ENCODE measurements at regions not wholly inside any gene's neighbourhood (a gene's known extent, or its start where the extent isn't known, plus 50 kb on each side); places are given as distances from the start of the nearest gene placed in this dataset.

GRCh38 chr18:65206551-65207260 lies 544.1 kb upstream of the CDH7 start:
- Histone ChIP-seq H3K4me3 (no peak overlapping the region), H3K27ac (no peak overlapping the region), H3K4me1 (no peaks in the 10 kb centered on the region), H3K9me3 (no peaks in the 10 kb centered on the region), H3K4me2 (no peak overlapping the region)
- ATAC-seq, result no peak
- ChIA-PET POLR2A (no interaction called here), CTCF (no interaction called here)
- WGBS (ENCODE audit: missing lambda C conversion rate), result 22% methylated on average over 14 of the region's 24 CpGs
- no peak for TF ChIP-seq ZNF302 (CRISPR knock-in tag; IDR thresholded peaks at IDR 0.05)
- no peak for TF ChIP-seq BCL3 (IDR thresholded peaks at IDR 0.05)
- no peak for TF ChIP-seq KDM5A (IDR thresholded peaks at IDR 0.05)
- no peak for TF ChIP-seq HES2 (IDR thresholded peaks at IDR 0.05)
- TF ChIP-seq HEYL (CRISPR knock-in tag; IDR thresholded peaks at IDR 0.05), result no peak
- TF ChIP-seq ATOH8 (CRISPR knock-in tag; IDR thresholded peaks at IDR 0.05; ENCODE audit: low read depth), result no peak
- TF ChIP-seq ZSCAN20 (CRISPR knock-in tag; IDR thresholded peaks at IDR 0.05), result no peak
- TF ChIP-seq CHD2 (IDR thresholded peaks at IDR 0.05; ENCODE audit: low read length, partially characterized antibody), result no peak
- TF ChIP-seq MAZ (IDR thresholded peaks at IDR 0.05; ENCODE audit: borderline replicate concordance, low read depth, low read length), result no peak
- TF ChIP-seq CHD4 (IDR thresholded peaks at IDR 0.05; ENCODE audit: borderline replicate concordance), result no peak
- no peak for TF ChIP-seq FOSB (CRISPR knock-in tag; IDR thresholded peaks at IDR 0.05)
- no peak for TF ChIP-seq JUN (IDR thresholded peaks at IDR 0.05)
- TF ChIP-seq GATA3 (IDR thresholded peaks at IDR 0.05; ENCODE audit: borderline replicate concordance), result no peak
- no peak for TF ChIP-seq BHLHE40 (IDR thresholded peaks at IDR 0.05; ENCODE audit: low read depth, low read length)
- TF ChIP-seq POLR2A (IDR thresholded peaks at IDR 0.05; ENCODE audit: low read length), result no peak
- TF ChIP-seq ZFP36 (IDR thresholded peaks at IDR 0.05; ENCODE audit: borderline replicate concordance, partially characterized antibody), result no peak
- peak in 1 of 2 experiments; percentile 1 for DNase-seq (ENCODE audit: low read depth in 1 of 2, low spot score in 1 of 2)
- FAIRE-seq, result no peak

- Histone ChIP-seq H3K9me3 (no peaks in the 10 kb centered on the region), H3K4me3 (no peak overlapping the region), H3K4me2 (no peak overlapping the region), H3K4me1 (no peaks in the 10 kb centered on the region), H3K27ac (no peak overlapping the region)
- DNase-seq (ENCODE audit: low read depth in 1 of 2, low spot score in 1 of 2), result no peak
- POLR2A ChIA-PET, result no interaction called here
- CTCF ChIA-PET, result no interaction called here
- no peak for ATAC-seq
- TF ChIP-seq JUNB (IDR thresholded peaks at IDR 0.05) (no peak), CBX8 (IDR thresholded peaks at IDR 0.05) (no peak), MAZ (IDR thresholded peaks at IDR 0.05; ENCODE audit: borderline replicate concordance, low read depth, low read length) (no peak), MYC (IDR thresholded peaks at IDR 0.05; ENCODE audit: borderline replicate concordance, low read length) (no peak), SMC3 (IDR thresholded peaks at IDR 0.05) (no peak)
- FAIRE-seq, result no peak
- 24% methylated on average over 4 of the region's 4 CpGs for WGBS (ENCODE audit: missing lambda C conversion rate)
These were observed 548.7 kb upstream of the CDH7 start for GRCh38 chr18:65202091-65202490.

GRCh38 chr18:65175681-65176080 lies 575.1 kb upstream of the CDH7 start:
- no peak for ATAC-seq
- 56% methylated on average over 2 of the region's 2 CpGs for WGBS (ENCODE audit: missing lambda C conversion rate)
- TF ChIP-seq TFCP2L1 (CRISPR knock-in tag; IDR thresholded peaks at IDR 0.05) (no peak), CEBPB (IDR thresholded peaks at IDR 0.05) (no peak), NPAS2 (CRISPR knock-in tag; IDR thresholded peaks at IDR 0.05; ENCODE audit: borderline replicate concordance) (no peak), EHMT2 (IDR thresholded peaks at IDR 0.05; ENCODE audit: low read depth) (no peak), MYC (IDR thresholded peaks at IDR 0.05; ENCODE audit: borderline replicate concordance, low read length) (no peak), ATOH8 (CRISPR knock-in tag; IDR thresholded peaks at IDR 0.05; ENCODE audit: low read depth) (no peak), RNF2 (IDR thresholded peaks at IDR 0.05; ENCODE audit: borderline replicate concordance, low read depth) (no peak), ESRRA (IDR thresholded peaks at IDR 0.05; ENCODE audit: borderline replicate concordance, low read length) (no peak), GATA3 (IDR thresholded peaks at IDR 0.05; ENCODE audit: borderline replicate concordance) (no peak), PBX3 (IDR thresholded peaks at IDR 0.05) (no peak), NR3C1 (IDR thresholded peaks at IDR 0.05) (no peak), HOXB5 (CRISPR knock-in tag; IDR thresholded peaks at IDR 0.05) (no peak), BHLHE40 (IDR thresholded peaks at IDR 0.05; ENCODE audit: low read depth, low read length) (no peak), BCL3 (IDR thresholded peaks at IDR 0.05) (no peak), HES2 (IDR thresholded peaks at IDR 0.05) (no peak), EP300 (IDR thresholded peaks at IDR 0.05) (no peak), POLR2A (IDR thresholded peaks at IDR 0.05; ENCODE audit: low read length) (no peak)

More at GRCh38 chr18:65175681-65176080, 575.1 kb upstream of the CDH7 start:
- DNase-seq (ENCODE audit: low read depth in 1 of 2, low spot score in 1 of 2) (no peak), FAIRE-seq (no peak)
- POLR2A ChIA-PET, result no interaction called here
- Histone ChIP-seq H3K4me2 (no peak overlapping the region), H3K9me3 (no peaks in the 10 kb centered on the region), H3K4me3 (no peak overlapping the region), H3K4me1 (no peaks in the 10 kb centered on the region), H3K27ac (no peak overlapping the region)
- CTCF ChIA-PET, result no interaction called here
